Neural cell (in vitro differentiated cells): ENCODE measurements at regions not wholly inside any gene's neighbourhood (a gene's known extent, or its start where the extent isn't known, plus 50 kb on each side); places are given as distances from the start of the nearest gene placed in this dataset.

Experiments
- H2AFZ ChIP-seq: fragments of 200-600, 300-800 bp; sonication (generic), shearing (Covaris generic); 2 replicates; pipeline ENCODE4 v1.6.0; 2014; ENCODE audit warnings: low read depth, mild to moderate bottlenecking, antibody characterized with exemption, low read length, moderate library complexity
- H3F3A ChIP-seq: fragments of 200-600 bp; shearing (Covaris generic); 2 replicates; pipeline ENCODE4 v1.6.1; 2016; ENCODE audit warnings: mild to moderate bottlenecking, moderate library complexity, mixed read lengths, antibody characterized with exemption, low read length; ENCODE audit not compliant: insufficient read depth, poor library complexity, severe bottlenecking
- H3K27ac ChIP-seq: fragments of 200-600, 300-800 bp; sonication (generic), shearing (Covaris generic); 2 replicates; pipeline ENCODE4 v1.5.1; 2014; ENCODE audit warnings: mild to moderate bottlenecking, low read length, moderate library complexity
- H3K27me3 ChIP-seq: fragments of 300-800, 200-600 bp; sonication (generic), shearing (Covaris generic); 2 replicates; pipeline ENCODE4 v1.6.0; 2014; ENCODE audit warnings: mild to moderate bottlenecking, low read depth, low read length, moderate library complexity; ENCODE audit not compliant: insufficient read depth
- H3K36me3 ChIP-seq: fragments of 300-800, 200-600 bp; sonication (generic), shearing (Covaris generic); 2 replicates; pipeline ENCODE4 v1.5.1; 2014; ENCODE audit warnings: mild to moderate bottlenecking, antibody characterized with exemption, low read length, moderate library complexity; ENCODE audit not compliant: insufficient read depth
- H3K4me2 ChIP-seq: fragments of 300-800, 200-600 bp; sonication (generic), shearing (Covaris generic); 2 replicates; pipeline ENCODE4 v1.6.0; 2014; ENCODE audit warnings: mild to moderate bottlenecking, low read length
- H3K4me3 ChIP-seq: fragments of 300-800, 200-600 bp; sonication (generic), shearing (Covaris generic); 2 replicates; pipeline ENCODE4 v1.5.1; 2014; ENCODE audit warnings: mild to moderate bottlenecking, low read length, moderate library complexity
- H3K79me2 ChIP-seq: fragments of 200-600 bp; shearing (Covaris generic); replicated peaks from 2 replicates; pipeline ENCODE4 v1.6.0; 2014; ENCODE audit warnings: mild to moderate bottlenecking, low read length, moderate library complexity; ENCODE audit not compliant: insufficient read depth
- H3K9ac ChIP-seq: fragments of 300-800, 200-600 bp; sonication (generic), shearing (Covaris generic); 2 replicates; pipeline ENCODE4 v1.6.1; 2016; ENCODE audit warnings: mild to moderate bottlenecking, low read length, mixed read lengths
- H3K9me2 ChIP-seq: fragments of 200-600 bp; shearing (Covaris generic); 2 replicates; pipeline ENCODE4 v1.6.1; 2016; ENCODE audit warnings: mild to moderate bottlenecking, low read length, mixed read lengths; ENCODE audit not compliant: insufficient read depth
- H3K9me3 ChIP-seq: fragments of 200-600, 300-800 bp; sonication (generic), shearing (Covaris generic); 2 replicates; pipeline ENCODE4 v1.6.1; 2016; ENCODE audit warnings: mild to moderate bottlenecking, mixed run types, low read length, moderate library complexity, mixed read lengths
- H4K20me1 ChIP-seq: fragments of 200-600 bp; shearing (Covaris generic); 2 replicates; pipeline ENCODE4 v1.6.1; 2016; ENCODE audit warnings: mild to moderate bottlenecking, mixed run types; ENCODE audit not compliant: insufficient read depth
- EP300 ChIP-seq: fragments of 450-650 bp; conservative IDR thresholded peaks from 2 replicates; pipeline ENCODE4 v1.6.1; 2014; ENCODE audit warnings: antibody characterized with exemption, mild to moderate bottlenecking, moderate library complexity; ENCODE audit not compliant: poor library complexity, severe bottlenecking
- EZH2 ChIP-seq: fragments of 200-600, 300-800 bp; shearing (Covaris generic), sonication (generic); IDR thresholded peaks from 2 replicates; pipeline ENCODE4 v1.6.1; 2014; ENCODE audit warnings: antibody characterized with exemption, low read length, borderline replicate concordance, mild to moderate bottlenecking; ENCODE audit not compliant: insufficient read depth, poor library complexity, severe bottlenecking
- MXI1 ChIP-seq: fragments of 450-650 bp; conservative IDR thresholded peaks from 2 replicates; pipeline ENCODE4 v1.6.1; 2014; ENCODE audit warnings: antibody characterized with exemption, mild to moderate bottlenecking; ENCODE audit not compliant: poor library complexity, severe bottlenecking
- POLR2AphosphoS5 ChIP-seq: IDR thresholded peaks from 2 replicates; pipeline ENCODE4 v1.6.1; 2012
- RAD21 ChIP-seq: fragments of 450-650 bp; conservative IDR thresholded peaks from 2 replicates; pipeline ENCODE4 v1.6.1; 2014; ENCODE audit warnings: antibody characterized with exemption, mild to moderate bottlenecking, moderate library complexity
- SMC3 ChIP-seq: fragments of 450-650 bp; conservative IDR thresholded peaks from 2 replicates; pipeline ENCODE4 v1.6.1; 2014; ENCODE audit warnings: antibody characterized with exemption, mild to moderate bottlenecking, moderate library complexity; ENCODE audit not compliant: poor library complexity
- TAF1 ChIP-seq: IDR thresholded peaks from 2 replicates; pipeline ENCODE4 v1.6.1; 2012; ENCODE audit warnings: low read depth
- TF ChIP-seq, protein P1 (sequence below): IDR thresholded peaks from 2 replicates; pipeline ENCODE4 v1.6.1; 2012; ENCODE audit warnings: borderline replicate concordance
- TF ChIP-seq, protein P2 (sequence below): fragments of 450-650 bp; IDR thresholded peaks from 2 replicates; pipeline ENCODE4 v1.5.1; 2014; ENCODE audit warnings: antibody characterized with exemption, mild to moderate bottlenecking, moderate library complexity; ENCODE audit not compliant: poor library complexity, severe bottlenecking

DNA sequence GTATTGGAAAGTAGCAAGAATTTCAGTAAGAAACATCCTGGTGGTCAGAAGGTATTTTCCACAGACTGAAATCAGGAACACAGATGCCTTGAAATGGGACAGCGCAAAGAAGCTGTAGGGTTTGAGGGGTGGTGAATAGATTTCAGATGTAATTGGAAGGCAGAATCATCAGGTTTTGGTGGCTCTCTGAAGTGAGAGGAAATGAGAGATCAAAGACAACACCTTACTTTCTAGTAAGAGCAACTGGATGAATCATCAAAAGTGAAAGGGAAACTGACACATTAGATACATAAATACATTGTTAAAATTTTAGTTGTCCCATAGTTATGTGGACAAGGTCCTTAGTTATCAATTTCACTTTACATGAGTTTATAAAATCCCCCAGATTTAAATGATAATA lies 188.2 kb upstream of the SLC27A6 start:
- H3K9me2 ChIP-seq, result no peaks in the 10 kb centered on the region
- TF ChIP-seq, protein P1, sequence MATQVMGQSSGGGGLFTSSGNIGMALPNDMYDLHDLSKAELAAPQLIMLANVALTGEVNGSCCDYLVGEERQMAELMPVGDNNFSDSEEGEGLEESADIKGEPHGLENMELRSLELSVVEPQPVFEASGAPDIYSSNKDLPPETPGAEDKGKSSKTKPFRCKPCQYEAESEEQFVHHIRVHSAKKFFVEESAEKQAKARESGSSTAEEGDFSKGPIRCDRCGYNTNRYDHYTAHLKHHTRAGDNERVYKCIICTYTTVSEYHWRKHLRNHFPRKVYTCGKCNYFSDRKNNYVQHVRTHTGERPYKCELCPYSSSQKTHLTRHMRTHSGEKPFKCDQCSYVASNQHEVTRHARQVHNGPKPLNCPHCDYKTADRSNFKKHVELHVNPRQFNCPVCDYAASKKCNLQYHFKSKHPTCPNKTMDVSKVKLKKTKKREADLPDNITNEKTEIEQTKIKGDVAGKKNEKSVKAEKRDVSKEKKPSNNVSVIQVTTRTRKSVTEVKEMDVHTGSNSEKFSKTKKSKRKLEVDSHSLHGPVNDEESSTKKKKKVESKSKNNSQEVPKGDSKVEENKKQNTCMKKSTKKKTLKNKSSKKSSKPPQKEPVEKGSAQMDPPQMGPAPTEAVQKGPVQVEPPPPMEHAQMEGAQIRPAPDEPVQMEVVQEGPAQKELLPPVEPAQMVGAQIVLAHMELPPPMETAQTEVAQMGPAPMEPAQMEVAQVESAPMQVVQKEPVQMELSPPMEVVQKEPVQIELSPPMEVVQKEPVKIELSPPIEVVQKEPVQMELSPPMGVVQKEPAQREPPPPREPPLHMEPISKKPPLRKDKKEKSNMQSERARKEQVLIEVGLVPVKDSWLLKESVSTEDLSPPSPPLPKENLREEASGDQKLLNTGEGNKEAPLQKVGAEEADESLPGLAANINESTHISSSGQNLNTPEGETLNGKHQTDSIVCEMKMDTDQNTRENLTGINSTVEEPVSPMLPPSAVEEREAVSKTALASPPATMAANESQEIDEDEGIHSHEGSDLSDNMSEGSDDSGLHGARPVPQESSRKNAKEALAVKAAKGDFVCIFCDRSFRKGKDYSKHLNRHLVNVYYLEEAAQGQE, result no peak
- no peak for TF ChIP-seq RAD21
- no peak for TF ChIP-seq POLR2AphosphoS5
- no peak overlapping the region for H2AFZ ChIP-seq
- no peaks in the 10 kb centered on the region for H3F3A ChIP-seq
- no peaks in the 10 kb centered on the region for H3K79me2 ChIP-seq
- no peaks in the 10 kb centered on the region for H3K27me3 ChIP-seq
- H3K9ac ChIP-seq, result no peak overlapping the region
- no peak overlapping the region for H3K27ac ChIP-seq
- no peaks in the 10 kb centered on the region for H4K20me1 ChIP-seq
- H3K9me3 ChIP-seq, result no peaks in the 10 kb centered on the region
- H3K4me3 ChIP-seq, result no peak overlapping the region
- H3K4me2 ChIP-seq, result no peak overlapping the region
- H3K36me3 ChIP-seq, result no peaks in the 10 kb centered on the region

DNA sequence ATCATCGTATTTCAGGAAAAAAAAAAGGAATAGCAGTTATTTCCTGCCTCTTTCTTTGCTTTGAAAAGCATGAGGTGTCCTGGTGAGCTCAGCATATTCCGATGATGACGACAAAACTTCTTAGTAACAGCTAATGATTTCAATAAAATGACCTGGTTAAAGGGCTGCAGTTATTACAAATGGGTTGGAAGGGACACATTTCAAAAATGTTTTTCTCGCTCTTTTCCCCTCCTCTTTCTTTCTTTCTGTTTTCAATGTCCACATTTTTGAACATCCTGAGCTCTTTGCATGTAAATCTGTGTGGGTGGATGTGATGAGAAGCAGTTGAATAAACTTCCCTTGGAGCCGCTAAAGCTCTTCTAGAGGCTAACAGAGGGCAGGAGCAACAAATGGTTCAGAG lies 186.8 kb upstream of the SLC27A6 start:
- Histone ChIP-seq H2AFZ (no peak overlapping the region), H3K79me2 (no peaks in the 10 kb centered on the region), H3K27ac (no peak overlapping the region), H4K20me1 (no peaks in the 10 kb centered on the region), H3K4me2 (no peak overlapping the region), H3K4me3 (no peak overlapping the region), H3F3A (no peaks in the 10 kb centered on the region), H3K36me3 (no peaks in the 10 kb centered on the region), H3K9ac (no peak overlapping the region), H3K9me2 (no peaks in the 10 kb centered on the region), H3K27me3 (no peaks in the 10 kb centered on the region), H3K9me3 (no peaks in the 10 kb centered on the region)
- TF ChIP-seq MXI1 (no peak), POLR2AphosphoS5 (no peak), SMC3 (no peak)

DNA sequence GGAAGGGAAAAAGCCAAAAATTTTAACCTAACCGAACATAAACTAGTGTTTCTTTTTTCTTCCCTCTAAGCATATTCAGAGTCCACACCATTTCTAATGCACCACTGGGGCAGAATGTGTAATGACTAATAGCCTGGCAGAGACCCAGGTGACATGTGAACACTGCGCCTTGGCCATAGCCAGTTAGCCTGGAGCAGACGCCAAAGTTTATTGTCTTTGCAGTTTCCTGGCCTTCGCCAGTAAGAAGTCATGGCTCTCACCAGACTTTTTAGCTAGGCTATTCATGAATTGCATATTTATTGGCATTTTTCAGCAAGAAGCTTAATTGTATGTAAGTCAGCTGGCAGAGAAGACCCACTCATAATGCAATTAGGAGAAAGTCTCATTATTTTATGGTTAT lies 182.8 kb upstream of the SLC27A6 start:
- no peak overlapping the region for H3K4me2 ChIP-seq
- no peaks in the 10 kb centered on the region for H3K9me2 ChIP-seq
- no peaks in the 10 kb centered on the region for H3F3A ChIP-seq
- H3K9me3 ChIP-seq, result no peaks in the 10 kb centered on the region
- H3K36me3 ChIP-seq, result no peaks in the 10 kb centered on the region
- no peaks in the 10 kb centered on the region for H3K27me3 ChIP-seq
- H3K9ac ChIP-seq, result no peak overlapping the region
- TF ChIP-seq POLR2AphosphoS5, result no peak
- TF ChIP-seq, protein P1, result no peak
- no peak for TF ChIP-seq EP300
- no peak for TF ChIP-seq RAD21
- TF ChIP-seq TAF1, result no peak
- TF ChIP-seq, protein P2, sequence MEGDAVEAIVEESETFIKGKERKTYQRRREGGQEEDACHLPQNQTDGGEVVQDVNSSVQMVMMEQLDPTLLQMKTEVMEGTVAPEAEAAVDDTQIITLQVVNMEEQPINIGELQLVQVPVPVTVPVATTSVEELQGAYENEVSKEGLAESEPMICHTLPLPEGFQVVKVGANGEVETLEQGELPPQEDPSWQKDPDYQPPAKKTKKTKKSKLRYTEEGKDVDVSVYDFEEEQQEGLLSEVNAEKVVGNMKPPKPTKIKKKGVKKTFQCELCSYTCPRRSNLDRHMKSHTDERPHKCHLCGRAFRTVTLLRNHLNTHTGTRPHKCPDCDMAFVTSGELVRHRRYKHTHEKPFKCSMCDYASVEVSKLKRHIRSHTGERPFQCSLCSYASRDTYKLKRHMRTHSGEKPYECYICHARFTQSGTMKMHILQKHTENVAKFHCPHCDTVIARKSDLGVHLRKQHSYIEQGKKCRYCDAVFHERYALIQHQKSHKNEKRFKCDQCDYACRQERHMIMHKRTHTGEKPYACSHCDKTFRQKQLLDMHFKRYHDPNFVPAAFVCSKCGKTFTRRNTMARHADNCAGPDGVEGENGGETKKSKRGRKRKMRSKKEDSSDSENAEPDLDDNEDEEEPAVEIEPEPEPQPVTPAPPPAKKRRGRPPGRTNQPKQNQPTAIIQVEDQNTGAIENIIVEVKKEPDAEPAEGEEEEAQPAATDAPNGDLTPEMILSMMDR, result no peak
- no peak for TF ChIP-seq SMC3
- no peak for TF ChIP-seq MXI1
- no peak for TF ChIP-seq EZH2
- H3K27ac ChIP-seq, result no peak overlapping the region
- no peak overlapping the region for H3K4me3 ChIP-seq
- no peaks in the 10 kb centered on the region for H4K20me1 ChIP-seq
- no peak overlapping the region for H2AFZ ChIP-seq
- no peaks in the 10 kb centered on the region for H3K79me2 ChIP-seq
